ENCODE measurements at regions not wholly inside any gene's neighbourhood (a gene's known extent, or its start where the extent isn't known, plus 50 kb on each side); places are given as distances from the start of the nearest gene placed in this dataset.

DNA sequence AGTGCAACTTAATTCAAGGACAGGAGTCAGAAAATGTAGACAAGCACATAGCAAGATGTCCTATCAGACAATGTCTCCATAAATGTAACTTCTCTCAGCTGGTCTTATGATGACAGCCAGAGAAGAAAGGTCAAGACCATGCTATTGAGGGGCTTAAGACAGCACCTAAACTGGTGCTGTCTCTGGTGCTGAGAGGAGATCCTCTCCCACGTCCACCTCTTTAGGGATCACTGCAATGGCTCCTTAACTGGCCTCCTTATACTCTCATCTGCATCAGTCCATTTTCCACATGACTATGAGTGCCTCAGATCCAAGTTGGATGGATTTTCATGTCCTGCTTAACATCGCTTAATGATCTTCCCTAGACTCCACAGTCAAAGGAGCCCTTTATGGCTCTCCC, 210.6 kb downstream of the ARL4A start:
- no peaks in the 10 kb centered on the region for H3K9me3 Mint-ChIP-seq
- TF ChIP-seq, protein P1, sequence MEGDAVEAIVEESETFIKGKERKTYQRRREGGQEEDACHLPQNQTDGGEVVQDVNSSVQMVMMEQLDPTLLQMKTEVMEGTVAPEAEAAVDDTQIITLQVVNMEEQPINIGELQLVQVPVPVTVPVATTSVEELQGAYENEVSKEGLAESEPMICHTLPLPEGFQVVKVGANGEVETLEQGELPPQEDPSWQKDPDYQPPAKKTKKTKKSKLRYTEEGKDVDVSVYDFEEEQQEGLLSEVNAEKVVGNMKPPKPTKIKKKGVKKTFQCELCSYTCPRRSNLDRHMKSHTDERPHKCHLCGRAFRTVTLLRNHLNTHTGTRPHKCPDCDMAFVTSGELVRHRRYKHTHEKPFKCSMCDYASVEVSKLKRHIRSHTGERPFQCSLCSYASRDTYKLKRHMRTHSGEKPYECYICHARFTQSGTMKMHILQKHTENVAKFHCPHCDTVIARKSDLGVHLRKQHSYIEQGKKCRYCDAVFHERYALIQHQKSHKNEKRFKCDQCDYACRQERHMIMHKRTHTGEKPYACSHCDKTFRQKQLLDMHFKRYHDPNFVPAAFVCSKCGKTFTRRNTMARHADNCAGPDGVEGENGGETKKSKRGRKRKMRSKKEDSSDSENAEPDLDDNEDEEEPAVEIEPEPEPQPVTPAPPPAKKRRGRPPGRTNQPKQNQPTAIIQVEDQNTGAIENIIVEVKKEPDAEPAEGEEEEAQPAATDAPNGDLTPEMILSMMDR (IDR thresholded peaks at IDR 0.05; ENCODE audit: unreplicated experiment in 3 of 3) = no peak
- H3K27ac Mint-ChIP-seq = no peak overlapping the region
- no peaks in the 10 kb centered on the region for H3K4me1 Mint-ChIP-seq
- no peaks in the 10 kb centered on the region for H3K27me3 Mint-ChIP-seq (ENCODE audit: low read depth)
- H3K36me3 Mint-ChIP-seq (ENCODE audit: low read depth) = no peaks in the 10 kb centered on the region
- no peak overlapping the region for H3K4me3 Mint-ChIP-seq

DNA sequence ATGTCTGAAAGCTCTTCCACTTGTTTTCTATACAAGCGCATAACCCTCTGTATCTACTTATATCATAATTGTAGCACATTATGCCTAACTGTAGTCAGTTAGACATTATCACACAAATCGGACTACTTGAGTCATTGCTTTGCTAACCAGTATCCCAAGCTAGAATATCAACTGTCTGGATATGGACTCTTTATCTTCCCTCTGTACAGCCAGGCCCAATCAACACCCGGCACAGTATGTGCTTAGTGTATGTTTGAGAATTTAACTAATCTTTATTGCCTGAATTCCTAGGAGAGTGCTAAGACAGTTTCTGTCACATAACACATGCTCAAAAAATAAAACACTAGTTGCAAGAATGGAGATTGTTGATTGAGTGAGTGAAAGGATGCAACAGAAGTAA, 211.2 kb downstream of the ARL4A start:
- H3K27me3 Mint-ChIP-seq (ENCODE audit: low read depth) = no peaks in the 10 kb centered on the region
- TF ChIP-seq, protein P1 (IDR thresholded peaks at IDR 0.05; ENCODE audit: unreplicated experiment in 3 of 3) = no peak
- H3K4me3 Mint-ChIP-seq = no peak overlapping the region
- H3K9me3 Mint-ChIP-seq = no peaks in the 10 kb centered on the region
- H3K27ac Mint-ChIP-seq = no peak overlapping the region
- no peaks in the 10 kb centered on the region for H3K36me3 Mint-ChIP-seq (ENCODE audit: low read depth)
- no peaks in the 10 kb centered on the region for H3K4me1 Mint-ChIP-seq

DNA sequence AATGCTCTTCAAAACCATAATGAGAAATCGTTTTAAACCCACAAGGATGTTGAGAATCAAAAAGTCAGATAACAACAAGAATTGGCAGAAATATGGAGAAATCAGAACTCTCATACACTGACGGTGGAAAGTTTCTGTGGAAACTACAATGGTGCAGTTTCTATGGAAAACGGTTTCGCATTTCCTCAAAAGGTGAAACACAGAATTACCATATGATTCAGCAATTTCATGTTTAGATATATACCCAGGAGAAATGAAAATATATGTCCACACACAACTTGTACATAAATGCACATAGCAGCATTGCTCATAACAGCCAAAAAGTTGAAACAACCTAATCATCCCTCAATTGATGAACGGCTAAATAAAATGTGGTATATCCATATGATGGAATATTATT, 218.2 kb downstream of the ARL4A start:
- Mint-ChIP-seq H3K4me3 (no peak overlapping the region), H3K36me3 (ENCODE audit: low read depth) (no peaks in the 10 kb centered on the region), H3K9me3 (peaks cover 3% of the 10 kb centered on the region), H3K4me1 (no peaks in the 10 kb centered on the region), H3K27me3 (ENCODE audit: low read depth) (peaks cover 3% of the 10 kb centered on the region), H3K27ac (no peak overlapping the region)
- TF ChIP-seq, protein P1 (IDR thresholded peaks at IDR 0.05; ENCODE audit: unreplicated experiment in 3 of 3) = no peak

DNA sequence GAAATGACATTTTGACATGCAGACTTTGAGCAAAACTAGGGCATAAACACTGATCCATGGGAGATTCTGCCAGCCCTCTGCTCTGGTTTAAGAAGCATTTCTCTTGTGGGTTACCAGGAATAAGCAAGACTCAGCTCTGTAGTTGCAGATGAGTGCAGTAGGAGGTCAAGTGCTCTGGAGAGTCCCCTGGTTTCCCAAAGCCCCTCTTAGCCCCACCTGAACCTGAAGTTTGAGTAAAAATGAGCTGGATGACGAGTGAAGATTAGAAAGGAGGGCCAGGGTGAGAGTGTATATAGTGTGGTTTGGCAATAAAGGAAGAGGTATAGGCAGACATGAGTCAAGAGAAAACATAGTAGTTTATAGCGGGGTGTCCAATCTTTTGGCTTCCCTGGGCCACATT, 220.3 kb downstream of the ARL4A start:
- no peaks in the 10 kb centered on the region for H3K4me1 Mint-ChIP-seq
- H3K4me3 Mint-ChIP-seq = no peak overlapping the region
- H3K27ac Mint-ChIP-seq = no peak overlapping the region
- H3K36me3 Mint-ChIP-seq (ENCODE audit: low read depth) = no peaks in the 10 kb centered on the region
- TF ChIP-seq, protein P1 (IDR thresholded peaks at IDR 0.05; ENCODE audit: unreplicated experiment in 3 of 3) = no peak
- H3K27me3 Mint-ChIP-seq (ENCODE audit: low read depth) = peaks cover 3% of the 10 kb centered on the region
- peaks cover 3% of the 10 kb centered on the region for H3K9me3 Mint-ChIP-seq

DNA sequence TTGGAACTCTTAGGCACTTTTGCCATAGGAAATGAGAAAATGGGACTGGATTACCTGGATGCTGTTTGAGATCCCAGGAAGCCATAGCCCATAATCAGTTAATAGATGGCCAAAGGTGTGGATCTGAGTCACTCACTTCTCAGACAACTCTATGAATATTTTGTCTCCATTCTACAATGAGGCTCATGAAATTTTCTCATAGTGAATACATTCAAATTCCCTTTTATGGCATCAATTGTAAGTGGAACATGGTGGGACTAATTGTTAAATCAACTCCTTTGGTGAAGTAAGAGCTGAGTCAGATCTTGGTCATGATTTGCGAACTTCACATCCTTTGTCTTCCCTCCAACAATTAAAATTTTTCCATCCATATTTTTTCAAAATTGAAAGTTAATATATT, 222.1 kb downstream of the ARL4A start:
- Mint-ChIP-seq H3K36me3 (ENCODE audit: low read depth) (no peaks in the 10 kb centered on the region), H3K27me3 (ENCODE audit: low read depth) (peaks cover 3% of the 10 kb centered on the region), H3K9me3 (peaks cover 3% of the 10 kb centered on the region), H3K4me1 (no peaks in the 10 kb centered on the region), H3K4me3 (no peak overlapping the region), H3K27ac (no peak overlapping the region)
- TF ChIP-seq, protein P1 (IDR thresholded peaks at IDR 0.05; ENCODE audit: unreplicated experiment in 3 of 3) = no peak

DNA sequence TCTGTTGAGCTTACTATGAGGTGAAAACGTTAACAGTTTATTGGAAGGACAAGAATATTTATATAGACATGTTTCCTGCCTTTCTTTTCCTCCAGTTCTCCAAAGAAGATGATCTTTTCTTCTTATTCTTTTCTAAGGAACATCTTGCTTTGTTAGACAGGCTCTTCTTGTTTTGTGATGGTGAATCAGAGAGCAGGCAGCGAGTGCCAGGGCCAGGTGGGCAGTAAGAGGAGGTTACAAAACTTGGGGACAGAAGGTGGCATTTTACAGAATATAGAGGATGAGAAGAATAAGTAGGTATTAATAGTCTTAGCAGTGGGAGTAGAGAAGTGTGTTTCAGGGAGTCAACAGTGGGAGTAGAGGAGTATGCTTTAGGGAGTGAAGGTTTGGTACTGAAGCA, 223.6 kb downstream of the ARL4A start:
- peak overlapping the region in 2 of 3 experiments; percentile 1 to 47 for H3K27ac Mint-ChIP-seq
- H3K27me3 Mint-ChIP-seq (ENCODE audit: low read depth) = peaks cover 3% of the 10 kb centered on the region
- H3K4me1 Mint-ChIP-seq = no peaks in the 10 kb centered on the region
- TF ChIP-seq, protein P1 (IDR thresholded peaks at IDR 0.05; ENCODE audit: unreplicated experiment in 3 of 3) = no peak
- H3K9me3 Mint-ChIP-seq = no peaks in the 10 kb centered on the region
- H3K4me3 Mint-ChIP-seq = no peak overlapping the region
- H3K36me3 Mint-ChIP-seq (ENCODE audit: low read depth) = no peaks in the 10 kb centered on the region
